GM23338 (cell line): ENCODE measurements at regions not wholly inside any gene's neighbourhood (a gene's known extent, or its start where the extent isn't known, plus 50 kb on each side); places are given as distances from the start of the nearest gene placed in this dataset.

Experiments used
- ATAC-seq: fragments of 200-7000 bp; cut with Tn5 transposase; 3 replicates; pipeline ENCODE4 v1.9.1; 2020
- DNase-seq: peaks from one replicate; pipeline ENCODE4 v3.0.0-alpha.2; 2015; ENCODE audit warnings: low spot score
- H2AFZ ChIP-seq: fragments of 200-600 bp; sonication (generic); 2 replicates; pipeline ENCODE4 v1.8.0; 2016; ENCODE audit warnings: antibody characterized with exemption, mild to moderate bottlenecking, moderate library complexity
- H3F3A ChIP-seq: fragments of 200-600 bp; sonication (generic); replicated peaks from 2 replicates; pipeline ENCODE4 v1.8.0; 2017; ENCODE audit warnings: antibody characterized with exemption, mixed run types, low read depth
- H3K27ac ChIP-seq: fragments of 200-600 bp; sonication (generic); 2 replicates; pipeline ENCODE4 v1.6.1; 2016; ENCODE audit warnings: low read depth
- H3K27me3 ChIP-seq: fragments of 200-600 bp; sonication (generic); 2 replicates; pipeline ENCODE4 v1.8.0; 2016; ENCODE audit warnings: mild to moderate bottlenecking, mixed run types, moderate library complexity; ENCODE audit not compliant: insufficient read depth
- H3K36me3 ChIP-seq: fragments of 200-600 bp; sonication (generic); 2 replicates; pipeline ENCODE4 v1.8.0; 2016; ENCODE audit warnings: mild to moderate bottlenecking; ENCODE audit not compliant: insufficient read depth
- H3K4me1 ChIP-seq: fragments of 200-600 bp; sonication (generic); 2 replicates; pipeline ENCODE4 v1.8.0; 2016; ENCODE audit warnings: mild to moderate bottlenecking, moderate library complexity; ENCODE audit not compliant: insufficient read depth
- H3K4me2 ChIP-seq: fragments of 200-600 bp; sonication (generic); 2 replicates; pipeline ENCODE4 v1.7.1; 2017; ENCODE audit warnings: mixed run types
- H3K4me3 ChIP-seq: fragments of 200-600 bp; sonication (generic); 2 replicates; pipeline ENCODE4 v1.6.1; 2016; ENCODE audit warnings: mixed run types
- H3K79me2 ChIP-seq: fragments of 200-600 bp; sonication (generic); replicated peaks from 2 replicates; pipeline ENCODE4 v1.8.0; 2017; ENCODE audit warnings: mild to moderate bottlenecking; ENCODE audit not compliant: insufficient read depth
- H3K9me2 ChIP-seq: fragments of 200-600 bp; sonication (generic); 2 replicates; pipeline ENCODE4 v1.8.0; 2017; ENCODE audit not compliant: insufficient read depth
- H4K20me1 ChIP-seq: fragments of 200-600 bp; sonication (generic); replicated peaks from 2 replicates; pipeline ENCODE4 v1.8.0; 2017; ENCODE audit warnings: mild to moderate bottlenecking; ENCODE audit not compliant: insufficient read depth
- H3K27ac Mint-ChIP-seq: 2 replicates; pipeline ENCODE4 v1.8.0; 2020; ENCODE audit warnings: inconsistent platforms, mild to moderate bottlenecking, moderate library complexity, mixed read lengths
- H3K27me3 Mint-ChIP-seq: 3 replicates; pipeline ENCODE4 v1.8.0; 2022; ENCODE audit warnings: low read depth, mild to moderate bottlenecking, moderate library complexity, mixed read lengths, inconsistent platforms; ENCODE audit not compliant: insufficient read depth, poor library complexity
- H3K36me3 Mint-ChIP-seq: 3 replicates; pipeline ENCODE4 v1.8.0; 2021; ENCODE audit warnings: low read depth, mild to moderate bottlenecking, inconsistent platforms, moderate library complexity, mixed read lengths
- H3K4me1 Mint-ChIP-seq: 3 replicates; pipeline ENCODE4 v1.8.0; 2020; ENCODE audit warnings: mild to moderate bottlenecking, inconsistent platforms, mixed read lengths
- H3K4me3 Mint-ChIP-seq: 3 replicates; pipeline ENCODE4 v1.8.0; 2021; ENCODE audit warnings: moderate library complexity, mild to moderate bottlenecking, inconsistent platforms, mixed read lengths
- H3K9me3 Mint-ChIP-seq: 3 replicates; pipeline ENCODE4 v1.8.0; 2020; ENCODE audit warnings: moderate library complexity, mild to moderate bottlenecking, inconsistent platforms, mixed read lengths
- CTCF ChIP-seq, 2 experiments: fragments of 200-600 bp in 1 of 2; sonication (generic) in 1 of 2; conservative IDR thresholded peaks; 2 replicates each; pipeline versions ENCODE4 v1.5.1 to v1.6.1; 2016 to 2017; ENCODE audit warnings: antibody characterized with exemption in 2 of 2, low read depth in 2 of 2, mild to moderate bottlenecking in 2 of 2, moderate library complexity in 1 of 2
- JUNB ChIP-seq: IDR thresholded peaks from one replicate; pipeline ENCODE4 v1.6.1; 2016; ENCODE audit warnings: antibody characterized with exemption; ENCODE audit not compliant: unreplicated experiment
- NANOG ChIP-seq: IDR thresholded peaks from 2 replicates; pipeline ENCODE4 v1.6.1; 2016; ENCODE audit warnings: antibody characterized with exemption, borderline replicate concordance
- REST ChIP-seq: IDR thresholded peaks from one replicate; pipeline ENCODE4 v1.6.1; 2018; ENCODE audit warnings: antibody characterized with exemption; ENCODE audit not compliant: unreplicated experiment
- STAT1 ChIP-seq: IDR thresholded peaks from one replicate; pipeline ENCODE4 v1.6.1; 2016; ENCODE audit warnings: antibody characterized with exemption; ENCODE audit not compliant: unreplicated experiment
- ZNF114 ChIP-seq: fragments of 250-450 bp; sonication (Bioruptor Pico); IDR thresholded peaks from 2 replicates; pipeline ENCODE4 v1.5.0; 2020; ENCODE audit warnings: mild to moderate bottlenecking, moderate library complexity
- ZNF462 ChIP-seq: fragments of 250-450 bp; sonication (Bioruptor Pico); IDR thresholded peaks from 2 replicates; pipeline ENCODE4 v1.5.0; 2020; ENCODE audit warnings: mild to moderate bottlenecking, moderate library complexity

GRCh38 chr15:86004061-86004460 lies 75.6 kb upstream of the AGBL1 start:
- no peaks in the 10 kb centered on the region for H3K27me3 Mint-ChIP-seq
- peaks cover 8% of the 10 kb centered on the region; the same call in 1 of the 2 replicates for H3K9me2 ChIP-seq
- H3K4me1 Mint-ChIP-seq = no peaks in the 10 kb centered on the region
- no peaks in the 10 kb centered on the region for H3K27me3 ChIP-seq
- no peaks in the 10 kb centered on the region; the same call in 2 of the 3 replicates for H3K9me3 Mint-ChIP-seq
- H3K79me2 ChIP-seq = no peaks in the 10 kb centered on the region
- H4K20me1 ChIP-seq = no peaks in the 10 kb centered on the region
- no peak overlapping the region for H3K27ac Mint-ChIP-seq
- ATAC-seq = no peak
- H3K4me1 ChIP-seq = no peaks in the 10 kb centered on the region
- no peak overlapping the region for H3K4me3 ChIP-seq
- no peak overlapping the region for H3K4me2 ChIP-seq
- no peak for DNase-seq
- H3F3A ChIP-seq = no peaks in the 10 kb centered on the region
- H3K36me3 Mint-ChIP-seq = no peaks in the 10 kb centered on the region
- TF ChIP-seq ZNF114 (CRISPR knock-in tag) = no peak
- TF ChIP-seq JUNB = no peak
- no peak for TF ChIP-seq CTCF (conservative IDR thresholded peaks at IDR 0.05; ENCODE audit: low read depth in 2 of 2)
- no peak for TF ChIP-seq STAT1
- no peak for TF ChIP-seq REST
- TF ChIP-seq NANOG = no peak
- TF ChIP-seq ZNF462 (CRISPR knock-in tag) = no peak
- H2AFZ ChIP-seq = no peak overlapping the region
- no peak overlapping the region for H3K27ac ChIP-seq
- H3K36me3 ChIP-seq = no peaks in the 10 kb centered on the region
- H3K4me3 Mint-ChIP-seq = no peak overlapping the region
